GM21526 (cell line): ENCODE measurements at regions not wholly inside any gene's neighbourhood (a gene's known extent, or its start where the extent isn't known, plus 50 kb on each side); places are given as distances from the start of the nearest gene placed in this dataset.

Experiments
- ATAC-seq: cut with Tn5 transposase; IDR thresholded peaks from one replicate; pipeline ENCODE4 v1.9.1; 2021; ENCODE audit warnings: moderate library complexity; ENCODE audit not compliant: unreplicated experiment, low FRiP score

GRCh38 chr7:115479448-115479847, 551.1 kb downstream of the TFEC start:
- no peak for ATAC-seq

- ATAC-seq, result no peak
Observed at GRCh38 chr7:115478426-115478825, 552.1 kb downstream of the TFEC start.

- no peak for ATAC-seq
Observed at GRCh38 chr7:115477193-115477651, 553.3 kb downstream of the TFEC start.

GRCh38 chr7:115476671-115477181, 553.8 kb downstream of the TFEC start:
- ATAC-seq, result no peak

- no peak for ATAC-seq
Observed at GRCh38 chr7:115475761-115476385, 554.0 kb downstream of the MDFIC start.

GRCh38 chr7:115475206-115475605, 553.3 kb downstream of the MDFIC start:
- ATAC-seq, result no peak

- ATAC-seq, result no peak
Observed at GRCh38 chr7:115474137-115474536, 552.2 kb downstream of the MDFIC start.

GRCh38 chr7:115471891-115472290, 550.0 kb downstream of the MDFIC start:
- ATAC-seq, result no peak

- no peak for ATAC-seq
Observed at GRCh38 chr7:115462301-115463015, 540.6 kb downstream of the MDFIC start.

- ATAC-seq, result no peak
Observed at GRCh38 chr7:115449689-115450088, 527.8 kb downstream of the MDFIC start.

- ATAC-seq, result no peak
Observed at GRCh38 chr7:115447495-115447894, 525.6 kb downstream of the MDFIC start.

GRCh38 chr7:115441033-115441432, 519.1 kb downstream of the MDFIC start:
- no peak for ATAC-seq

GRCh38 chr7:115435178-115435577, 513.3 kb downstream of the MDFIC start:
- ATAC-seq, result peak; percentile 93

GRCh38 chr7:115429918-115430317, 508.0 kb downstream of the MDFIC start:
- ATAC-seq, result no peak

- no peak for ATAC-seq
Observed at GRCh38 chr7:115417662-115418061, 495.8 kb downstream of the MDFIC start.

GRCh38 chr7:115410972-115411686, 489.2 kb downstream of the MDFIC start:
- peak; percentile 97 for ATAC-seq

GRCh38 chr7:115410434-115410820, 488.5 kb downstream of the MDFIC start:
- no peak for ATAC-seq

- ATAC-seq, result no peak
Observed at GRCh38 chr7:115409682-115410433, 488.0 kb downstream of the MDFIC start.

GRCh38 chr7:115406219-115406618, 484.3 kb downstream of the MDFIC start:
- ATAC-seq, result no peak

GRCh38 chr7:115387137-115387536, 465.2 kb downstream of the MDFIC start:
- no peak for ATAC-seq

- ATAC-seq, result no peak
Observed at GRCh38 chr7:115379321-115379720, 457.4 kb downstream of the MDFIC start.
